ENCODE measurements at regions not wholly inside any gene's neighbourhood (a gene's known extent, or its start where the extent isn't known, plus 50 kb on each side); places are given as distances from the start of the nearest gene placed in this dataset.
"Not testable (repeated sequence)": the region's sequence is repeated elsewhere in the genome, so short reads cannot be mapped to it uniquely, and the experiment has no call there.

DNA sequence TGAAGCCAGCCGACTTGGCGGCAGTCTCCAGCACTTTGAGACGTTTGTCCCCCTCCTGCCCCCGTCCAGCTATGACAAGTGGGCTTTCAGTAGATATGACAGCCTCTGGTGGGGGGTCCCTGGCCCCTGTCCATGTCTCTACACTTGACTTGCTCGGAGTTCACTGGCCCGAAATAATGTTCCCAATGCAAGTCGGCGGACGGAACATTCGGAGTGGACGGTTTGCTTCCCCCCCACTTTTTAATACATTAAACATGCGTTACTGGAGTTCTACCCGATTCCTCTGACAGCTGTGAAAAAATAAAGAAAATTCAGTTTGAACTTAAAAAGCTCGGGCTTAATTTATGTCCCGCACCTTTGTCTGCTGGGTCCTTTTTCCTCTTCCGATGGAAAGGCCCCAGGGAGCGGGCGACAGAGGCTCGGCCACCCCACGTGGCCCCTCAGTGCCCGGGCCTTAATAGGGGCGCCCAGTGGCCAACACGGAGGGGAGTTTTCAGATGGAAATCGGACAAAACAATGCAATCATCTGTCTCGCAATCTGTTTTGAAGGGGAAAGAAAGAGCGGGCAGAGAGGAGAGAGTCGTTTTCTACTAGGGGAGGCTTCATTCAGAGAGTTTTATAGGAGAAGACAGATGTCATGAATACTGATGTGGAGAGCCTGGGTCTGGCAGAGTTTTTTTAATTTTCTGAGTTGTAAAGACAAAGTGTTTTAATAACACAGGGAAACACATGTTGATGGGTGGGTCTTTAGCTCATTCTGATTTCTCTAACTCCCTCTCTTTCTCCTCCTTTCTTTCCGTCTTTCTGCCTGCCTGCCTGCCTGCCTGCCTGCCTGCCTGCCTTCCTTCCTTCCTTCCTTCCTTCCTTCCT is 50.2 kb downstream of the SMIM38 start:
- no peak for DNase-seq (ENCODE audit: low spot score)
- H3K4me3 ChIP-seq, result no peak overlapping the region
- no peaks in the 10 kb centered on the region for H4K20me1 ChIP-seq (ENCODE audit: insufficient read depth, poor library complexity, severe bottlenecking)
- no peaks in the 10 kb centered on the region for H3K79me2 ChIP-seq
- no peaks in the 10 kb centered on the region for H3K4me1 ChIP-seq (ENCODE audit: insufficient read depth)
- TF ChIP-seq, protein P1, sequence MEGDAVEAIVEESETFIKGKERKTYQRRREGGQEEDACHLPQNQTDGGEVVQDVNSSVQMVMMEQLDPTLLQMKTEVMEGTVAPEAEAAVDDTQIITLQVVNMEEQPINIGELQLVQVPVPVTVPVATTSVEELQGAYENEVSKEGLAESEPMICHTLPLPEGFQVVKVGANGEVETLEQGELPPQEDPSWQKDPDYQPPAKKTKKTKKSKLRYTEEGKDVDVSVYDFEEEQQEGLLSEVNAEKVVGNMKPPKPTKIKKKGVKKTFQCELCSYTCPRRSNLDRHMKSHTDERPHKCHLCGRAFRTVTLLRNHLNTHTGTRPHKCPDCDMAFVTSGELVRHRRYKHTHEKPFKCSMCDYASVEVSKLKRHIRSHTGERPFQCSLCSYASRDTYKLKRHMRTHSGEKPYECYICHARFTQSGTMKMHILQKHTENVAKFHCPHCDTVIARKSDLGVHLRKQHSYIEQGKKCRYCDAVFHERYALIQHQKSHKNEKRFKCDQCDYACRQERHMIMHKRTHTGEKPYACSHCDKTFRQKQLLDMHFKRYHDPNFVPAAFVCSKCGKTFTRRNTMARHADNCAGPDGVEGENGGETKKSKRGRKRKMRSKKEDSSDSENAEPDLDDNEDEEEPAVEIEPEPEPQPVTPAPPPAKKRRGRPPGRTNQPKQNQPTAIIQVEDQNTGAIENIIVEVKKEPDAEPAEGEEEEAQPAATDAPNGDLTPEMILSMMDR (IDR thresholded peaks at IDR 0.05; ENCODE audit: poor library complexity), result no peak
- TF ChIP-seq EZH2phosphoT487 (IDR thresholded peaks at IDR 0.05; ENCODE audit: low read depth, severe bottlenecking, unreplicated experiment) (no peak), EZH2 (IDR thresholded peaks at IDR 0.05; ENCODE audit: borderline replicate concordance) (no peak)
- no peaks in the 10 kb centered on the region for H3K9me2 ChIP-seq (replicated peaks; ENCODE audit: insufficient read depth)
- peak overlapping the region; percentile 19 for H3K27ac ChIP-seq
- H3K4me2 ChIP-seq, result no peak overlapping the region
- H2AFZ ChIP-seq, result no peak overlapping the region
- H3K36me3 ChIP-seq (replicated peaks; ENCODE audit: insufficient read depth, low read depth), result no peaks in the 10 kb centered on the region
- WGBS (ENCODE audit: low lambda C conversion rate, missing lambda C conversion rate), result 88% methylated on average over 27 of the region's 28 CpGs
- no peaks in the 10 kb centered on the region for H3K9me3 ChIP-seq (ENCODE audit: low read depth)
- no peaks in the 10 kb centered on the region for H3K27me3 ChIP-seq

DNA sequence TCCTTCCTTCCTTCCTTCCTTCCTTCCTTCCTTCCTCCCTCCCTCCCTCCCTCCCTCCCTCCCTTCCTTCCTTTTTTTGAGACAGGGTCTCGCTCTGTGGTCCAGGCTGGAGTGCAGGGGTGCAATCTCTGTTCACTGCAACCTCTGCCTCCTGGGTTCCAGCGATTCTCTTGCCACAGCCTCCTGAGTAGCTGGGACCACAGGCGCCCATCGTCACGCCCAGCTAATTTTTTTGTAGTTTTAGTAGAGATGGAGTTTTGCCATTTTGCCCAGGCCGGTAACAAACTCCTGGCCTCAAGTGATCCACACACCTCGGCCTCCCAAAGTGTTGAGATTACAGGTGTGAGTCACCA is 50.9 kb downstream of the SMIM38 start:
- H3K27ac ChIP-seq; H2AFZ ChIP-seq; H3K4me1 ChIP-seq (ENCODE audit: insufficient read depth); DNase-seq (ENCODE audit: low spot score); H3K79me2 ChIP-seq; H3K9me2 ChIP-seq (replicated peaks; ENCODE audit: insufficient read depth); H3K36me3 ChIP-seq (replicated peaks; ENCODE audit: insufficient read depth, low read depth); H3K27me3 ChIP-seq; H3K9me3 ChIP-seq (ENCODE audit: low read depth); H3K4me3 ChIP-seq; H4K20me1 ChIP-seq (ENCODE audit: insufficient read depth, poor library complexity, severe bottlenecking); H3K4me2 ChIP-seq: not testable (repeated sequence)
- WGBS (ENCODE audit: low lambda C conversion rate, missing lambda C conversion rate), result 80% methylated on average over 7 of the region's 7 CpGs

DNA sequence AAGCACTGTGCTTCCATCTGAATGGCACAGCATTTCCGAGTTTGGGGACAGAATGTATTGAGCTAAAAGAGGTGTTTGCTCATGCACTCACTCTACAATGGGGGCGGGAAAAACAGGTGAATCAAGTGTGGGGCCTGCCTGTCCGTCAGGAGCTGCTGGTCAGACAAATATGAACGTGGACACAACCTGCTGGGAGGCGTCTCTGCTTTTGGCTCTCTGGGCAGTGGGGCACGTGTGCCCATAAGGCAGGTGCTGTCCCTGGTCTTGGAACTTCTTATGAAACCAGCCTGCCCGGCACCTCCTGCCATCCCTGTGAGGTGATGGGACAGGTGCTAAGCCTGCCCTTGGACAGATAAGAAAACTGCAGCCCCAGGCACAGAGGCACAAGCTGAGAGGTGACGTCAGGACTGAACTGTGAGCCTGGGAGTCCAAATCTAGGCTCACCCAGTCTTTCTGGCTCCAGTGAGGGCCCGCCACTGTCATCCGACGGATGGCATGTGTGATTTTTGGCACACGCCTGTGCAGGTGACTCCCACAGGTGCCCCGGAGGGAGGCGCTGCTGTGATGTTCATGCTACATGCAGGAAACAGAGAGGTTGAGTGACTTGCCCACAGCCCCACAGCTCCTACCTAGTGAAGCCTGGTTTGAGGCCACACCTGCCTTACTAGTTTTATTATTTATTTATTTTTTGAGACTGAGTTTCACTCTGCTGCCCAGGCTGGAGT is 51.6 kb downstream of the SMIM38 start:
- H3K4me1 ChIP-seq (ENCODE audit: insufficient read depth), result no peaks in the 10 kb centered on the region
- H3K36me3 ChIP-seq (replicated peaks; ENCODE audit: insufficient read depth, low read depth), result no peaks in the 10 kb centered on the region
- DNase-seq (ENCODE audit: low spot score), result no peak
- TF ChIP-seq EZH2 (IDR thresholded peaks at IDR 0.05; ENCODE audit: borderline replicate concordance), result no peak
- no peak for TF ChIP-seq EZH2phosphoT487 (IDR thresholded peaks at IDR 0.05; ENCODE audit: low read depth, severe bottlenecking, unreplicated experiment)
- TF ChIP-seq, protein P1 (IDR thresholded peaks at IDR 0.05; ENCODE audit: poor library complexity), result no peak
- no peak overlapping the region for H3K4me3 ChIP-seq
- H3K9me2 ChIP-seq (replicated peaks; ENCODE audit: insufficient read depth), result no peaks in the 10 kb centered on the region
- H3K79me2 ChIP-seq, result no peaks in the 10 kb centered on the region
- H4K20me1 ChIP-seq (ENCODE audit: insufficient read depth, poor library complexity, severe bottlenecking), result no peaks in the 10 kb centered on the region
- no peak overlapping the region for H3K27ac ChIP-seq
- WGBS (ENCODE audit: low lambda C conversion rate, missing lambda C conversion rate), result 86% methylated on average over 14 of the region's 14 CpGs
- no peak overlapping the region for H2AFZ ChIP-seq
- no peak overlapping the region for H3K4me2 ChIP-seq
- no peaks in the 10 kb centered on the region for H3K27me3 ChIP-seq
- no peaks in the 10 kb centered on the region for H3K9me3 ChIP-seq (ENCODE audit: low read depth)
